ENCODE measurements at regions not wholly inside any gene's neighbourhood (a gene's known extent, or its start where the extent isn't known, plus 50 kb on each side); places are given as distances from the start of the nearest gene placed in this dataset.

DNA sequence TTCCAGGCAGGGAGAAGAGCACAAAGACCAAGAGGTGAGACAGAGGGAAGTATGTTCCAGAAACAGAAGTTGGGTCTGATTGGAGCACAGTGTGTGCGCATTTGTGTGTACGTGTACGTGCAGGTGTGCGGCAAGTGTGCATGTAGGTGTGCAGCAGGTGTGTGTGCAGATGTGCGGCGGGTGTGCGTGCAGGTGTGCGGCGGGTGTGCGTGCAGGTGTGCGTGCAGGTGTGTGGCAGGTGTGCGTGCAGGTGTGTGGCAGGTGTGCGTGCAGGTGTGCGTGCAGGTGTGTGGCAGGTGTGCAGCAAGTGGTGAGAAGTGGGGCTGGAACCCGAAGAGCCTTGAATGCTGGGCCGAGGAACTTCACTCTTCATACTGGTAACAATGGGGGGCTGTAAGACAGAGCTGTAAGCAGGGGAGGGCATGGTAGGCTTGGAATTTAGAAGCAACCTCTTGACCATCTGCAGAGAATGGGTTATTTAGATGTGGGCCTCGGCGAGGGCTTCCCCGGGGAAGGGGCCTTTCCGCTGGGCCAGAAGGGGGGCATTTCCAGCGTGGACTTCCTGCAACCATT is 118.0 kb upstream of the WNT4 start:
- intact Hi-C loops (cut with DNase I), result no loop called here
- no peak for DNase-seq
- Histone ChIP-seq H3K4me1 (peaks cover 10% of the 10 kb centered on the region), H3K36me3 (replicated peaks in 1 of 2; ENCODE audit: insufficient read depth in 1 of 2, low read depth in 2 of 2) (no peaks in the 10 kb centered on the region), H3K9me3 (no peaks in the 10 kb centered on the region), H3K27ac (no peak overlapping the region), H3K27me3 (no peaks in the 10 kb centered on the region), H3K4me3 (no peak overlapping the region)
- no peak for ATAC-seq
- no peak for TF ChIP-seq POLR2A (IDR thresholded peaks at IDR 0.05)
- TF ChIP-seq, protein P1, sequence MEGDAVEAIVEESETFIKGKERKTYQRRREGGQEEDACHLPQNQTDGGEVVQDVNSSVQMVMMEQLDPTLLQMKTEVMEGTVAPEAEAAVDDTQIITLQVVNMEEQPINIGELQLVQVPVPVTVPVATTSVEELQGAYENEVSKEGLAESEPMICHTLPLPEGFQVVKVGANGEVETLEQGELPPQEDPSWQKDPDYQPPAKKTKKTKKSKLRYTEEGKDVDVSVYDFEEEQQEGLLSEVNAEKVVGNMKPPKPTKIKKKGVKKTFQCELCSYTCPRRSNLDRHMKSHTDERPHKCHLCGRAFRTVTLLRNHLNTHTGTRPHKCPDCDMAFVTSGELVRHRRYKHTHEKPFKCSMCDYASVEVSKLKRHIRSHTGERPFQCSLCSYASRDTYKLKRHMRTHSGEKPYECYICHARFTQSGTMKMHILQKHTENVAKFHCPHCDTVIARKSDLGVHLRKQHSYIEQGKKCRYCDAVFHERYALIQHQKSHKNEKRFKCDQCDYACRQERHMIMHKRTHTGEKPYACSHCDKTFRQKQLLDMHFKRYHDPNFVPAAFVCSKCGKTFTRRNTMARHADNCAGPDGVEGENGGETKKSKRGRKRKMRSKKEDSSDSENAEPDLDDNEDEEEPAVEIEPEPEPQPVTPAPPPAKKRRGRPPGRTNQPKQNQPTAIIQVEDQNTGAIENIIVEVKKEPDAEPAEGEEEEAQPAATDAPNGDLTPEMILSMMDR (IDR thresholded peaks at IDR 0.05), result no peak
- WGBS, 2 donors, result 89 to 92% methylated on average over 16 to 21 of the region's 21 CpGs

DNA sequence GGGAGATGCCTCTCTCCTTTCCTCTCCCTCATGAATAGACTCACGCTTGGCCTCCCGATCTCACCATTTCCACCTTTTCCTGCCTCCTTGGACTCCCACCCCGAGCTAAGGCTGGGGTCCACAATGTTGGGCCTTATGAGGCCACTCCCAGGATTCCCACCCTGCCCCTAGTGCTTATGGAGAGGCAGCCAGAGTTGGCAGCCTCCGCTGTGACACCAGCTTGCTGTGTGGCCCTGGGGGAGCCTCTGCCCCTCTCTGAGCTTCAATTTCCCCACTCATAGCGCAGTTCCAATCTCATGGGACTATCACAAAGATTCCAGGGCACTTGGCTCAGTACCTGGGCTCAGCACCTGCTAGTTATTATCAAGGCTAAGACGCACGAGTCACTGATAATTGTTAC is 118.7 kb upstream of the WNT4 start:
- DNase-seq (no peak), ATAC-seq (no peak)
- peaks cover 10% of the 10 kb centered on the region for H3K4me1 ChIP-seq
- no peaks in the 10 kb centered on the region for H3K9me3 ChIP-seq
- TF ChIP-seq POLR2A (IDR thresholded peaks at IDR 0.05), result no peak
- TF ChIP-seq, protein P1 (IDR thresholded peaks at IDR 0.05), result no peak
- no peak overlapping the region for H3K27ac ChIP-seq
- H3K4me3 ChIP-seq, result no peak overlapping the region
- intact Hi-C loops (cut with DNase I), result no loop called here
- WGBS, 2 donors, result 64 to 69% methylated on average over 6 to 7 of the region's 7 CpGs
- H3K27me3 ChIP-seq, result no peaks in the 10 kb centered on the region
- no peaks in the 10 kb centered on the region for H3K36me3 ChIP-seq (replicated peaks in 1 of 2; ENCODE audit: insufficient read depth in 1 of 2, low read depth in 2 of 2)

DNA sequence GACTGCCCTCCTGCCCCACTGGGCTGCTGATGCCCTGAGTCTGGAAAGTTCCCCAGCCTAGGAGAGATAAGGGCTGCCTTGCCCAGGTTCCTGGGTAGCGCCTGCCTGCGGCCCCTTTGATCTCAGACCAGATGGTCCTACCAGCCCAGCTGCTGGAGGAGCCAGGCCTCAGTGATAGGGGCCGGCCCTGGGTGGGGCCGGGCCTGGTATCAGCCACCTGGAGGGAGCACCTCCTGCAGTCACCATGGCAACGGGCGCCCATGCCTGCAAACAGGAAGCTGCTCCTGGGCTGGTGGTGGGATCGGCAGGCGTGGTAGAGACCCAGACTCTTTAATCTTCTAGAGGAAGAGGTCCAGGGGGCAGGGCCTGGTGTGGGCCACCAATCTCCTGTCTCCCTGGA is 119.7 kb upstream of the WNT4 start:
- H3K36me3 ChIP-seq (replicated peaks in 1 of 2; ENCODE audit: insufficient read depth in 1 of 2, low read depth in 2 of 2), result no peaks in the 10 kb centered on the region
- no peak overlapping the region for H3K27ac ChIP-seq
- H3K9me3 ChIP-seq, result no peaks in the 10 kb centered on the region
- no peak overlapping the region for H3K4me3 ChIP-seq
- 68% methylated on average over 7 to 8 of the region's 8 CpGs for WGBS, 2 donors
- intact Hi-C loops (cut with DNase I), result no loop called here
- DNase-seq, result peak in 2 of 4 donors; percentile 18 to 46
- ATAC-seq, result no peak
- H3K27me3 ChIP-seq, result no peaks in the 10 kb centered on the region
- TF ChIP-seq, protein P1 (IDR thresholded peaks at IDR 0.05), result no peak
- no peak for TF ChIP-seq POLR2A (IDR thresholded peaks at IDR 0.05)
- peaks cover 3% of the 10 kb centered on the region for H3K4me1 ChIP-seq

DNA sequence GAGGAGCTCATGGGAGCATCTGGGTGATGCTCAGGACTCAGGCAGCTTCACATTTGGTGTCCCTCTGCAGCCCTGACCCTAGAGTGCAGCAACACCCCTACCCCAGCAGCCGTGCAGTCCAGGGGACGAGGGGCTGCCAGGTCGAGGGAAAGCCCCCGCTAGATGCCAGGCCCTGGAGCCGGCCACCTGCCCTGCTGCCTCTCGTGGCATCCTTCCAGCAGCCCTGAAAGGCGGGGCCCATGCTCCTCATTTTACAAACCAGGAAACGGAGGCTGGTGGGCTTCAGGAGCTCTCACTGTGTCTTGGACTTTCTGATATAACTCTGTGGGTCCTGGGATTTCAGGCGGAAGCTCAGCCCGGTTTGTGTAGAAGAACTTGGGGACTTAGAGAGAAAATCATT is 120.5 kb upstream of the WNT4 start:
- no peak overlapping the region for H3K27ac ChIP-seq
- no peaks in the 10 kb centered on the region for H3K9me3 ChIP-seq
- WGBS, 2 donors, result 80 to 88% methylated on average over 7 to 10 of the region's 10 CpGs
- no peaks in the 10 kb centered on the region for H3K36me3 ChIP-seq (replicated peaks in 1 of 2; ENCODE audit: insufficient read depth in 1 of 2, low read depth in 2 of 2)
- H3K27me3 ChIP-seq, result no peaks in the 10 kb centered on the region
- ATAC-seq (no peak), DNase-seq (no peak)
- no peak for TF ChIP-seq POLR2A (IDR thresholded peaks at IDR 0.05)
- TF ChIP-seq, protein P1 (IDR thresholded peaks at IDR 0.05), result no peak
- no peaks in the 10 kb centered on the region for H3K4me1 ChIP-seq
- no peak overlapping the region for H3K4me3 ChIP-seq
- intact Hi-C loops (cut with DNase I), result no loop called here
